ENCODE measurements at regions not wholly inside any gene's neighbourhood (a gene's known extent, or its start where the extent isn't known, plus 50 kb on each side); places are given as distances from the start of the nearest gene placed in this dataset.
"Not testable (repeated sequence)": the region's sequence is repeated elsewhere in the genome, so short reads cannot be mapped to it uniquely, and the experiment has no call there.

DNA sequence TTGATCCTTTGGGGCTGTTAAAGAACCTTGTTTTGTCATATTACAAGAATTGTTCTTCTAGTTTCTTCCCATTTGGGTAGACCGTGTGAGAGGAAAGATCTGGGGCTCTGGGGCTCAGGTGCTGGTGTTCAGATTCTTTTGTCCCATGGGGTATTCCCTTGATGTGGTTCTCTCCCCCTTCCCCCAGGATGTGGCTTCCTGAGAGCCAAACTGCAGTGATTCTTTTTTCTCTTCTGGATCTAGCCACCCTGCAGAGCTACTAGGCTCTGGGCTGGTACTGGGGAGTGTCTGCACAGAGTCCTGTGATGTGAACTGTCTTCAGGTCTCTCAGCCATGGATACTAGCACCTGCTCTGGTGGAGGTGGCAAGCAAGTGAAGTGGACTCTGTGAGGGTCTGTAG is 480.5 kb upstream of the MAN1A1 start:
- no peaks in the 10 kb centered on the region for H3K27me3 Mint-ChIP-seq (ENCODE audit: low read depth)
- H3K4me2 ChIP-seq (ENCODE audit: insufficient read depth, insufficient read length, low read length) = no peak overlapping the region
- WGBS (ENCODE audit: extremely low coverage, insufficient read length, low lambda C conversion rate) = no CpG with 5 or more reads among the region's 1 CpG

DNA sequence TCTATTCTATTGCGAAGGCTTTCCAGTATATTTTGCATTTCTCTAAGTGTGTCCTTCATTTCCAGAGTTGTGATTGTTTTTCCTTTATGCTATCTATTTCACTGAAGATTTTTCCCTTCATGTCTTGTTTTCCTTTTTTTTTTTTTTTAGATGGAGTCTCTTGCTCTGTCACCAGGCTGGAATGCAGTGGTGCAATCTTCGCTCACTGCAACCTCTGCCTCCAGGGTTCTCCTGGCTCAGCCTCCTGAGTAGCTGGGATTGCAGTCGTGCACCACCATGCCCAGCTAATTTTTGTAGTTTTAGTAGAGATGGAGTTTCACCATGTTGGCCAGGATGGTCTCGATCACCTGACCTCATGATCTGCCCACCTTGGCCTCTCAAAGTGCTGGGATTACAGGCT is 479.9 kb upstream of the MAN1A1 start:
- H3K23ac ChIP-seq (ENCODE audit: insufficient read length, low read depth, low read length); H3K4me2 ChIP-seq (ENCODE audit: insufficient read depth, insufficient read length, low read length); H3K18ac ChIP-seq (ENCODE audit: insufficient read length, low read depth, low read length); DNase-seq; H4K8ac ChIP-seq (replicated peaks; ENCODE audit: insufficient read length, low read depth, low read length); H4K5ac ChIP-seq (ENCODE audit: insufficient read length, low read depth, low read length); H3K14ac ChIP-seq (ENCODE audit: insufficient read depth, low read length); H4K20me1 ChIP-seq (ENCODE audit: control insufficient read depth, insufficient read depth, insufficient read length); H3K9me3 Mint-ChIP-seq; H2BK5ac ChIP-seq (ENCODE audit: insufficient read length, low read length); H3K27ac ChIP-seq (ENCODE audit: insufficient read length, low read depth, low read length); H4K91ac ChIP-seq (ENCODE audit: insufficient read length, low read depth, low read length); H3K27me3 Mint-ChIP-seq (ENCODE audit: low read depth); H3T11ph ChIP-seq (ENCODE audit: low read length); H3K56ac ChIP-seq (ENCODE audit: insufficient read length, low read depth, low read length); H2AFZ ChIP-seq (ENCODE audit: low read length); H3K27me3 ChIP-seq (ENCODE audit: insufficient read depth, low read length); H3K36me3 Mint-ChIP-seq (ENCODE audit: insufficient read depth in 1 of 3, low read depth in 3 of 3); H3K4me3 Mint-ChIP-seq; H2BK120ac ChIP-seq (ENCODE audit: low read depth, low read length, poor library complexity, severe bottlenecking); H3K23me2 ChIP-seq (ENCODE audit: insufficient read length, low read depth, low read length, poor library complexity, severe bottlenecking); H3K79me2 ChIP-seq (ENCODE audit: insufficient read depth, low read length); H3K4ac ChIP-seq (ENCODE audit: low read depth, low read length); H3K4me1 ChIP-seq (ENCODE audit: insufficient read depth, low read length); H3K79me1 ChIP-seq (ENCODE audit: insufficient read depth, low read depth, low read length, poor library complexity, severe bottlenecking); H2BK20ac ChIP-seq (ENCODE audit: low read depth, low read length, poor library complexity, severe bottlenecking); H3K27ac Mint-ChIP-seq; H2AK5ac ChIP-seq (ENCODE audit: insufficient read length, low read length); H2BK15ac ChIP-seq (ENCODE audit: low read depth, low read length); H2BK12ac ChIP-seq (ENCODE audit: insufficient read length, low read depth, low read length); H3K9ac ChIP-seq (ENCODE audit: extremely low read depth, insufficient read length, low read length); H3K9me3 ChIP-seq (ENCODE audit: control insufficient read depth, low read depth, low read length): not testable (repeated sequence)
- no CpG with 5 or more reads among the region's 4 CpGs for WGBS (ENCODE audit: extremely low coverage, insufficient read length, low lambda C conversion rate)
- peaks cover 13% of the 10 kb centered on the region in 2 experiments for H3K4me1 Mint-ChIP-seq

More for the DNA sequence above, 480.5 kb upstream of the MAN1A1 start:
- Histone ChIP-seq H3K14ac (ENCODE audit: insufficient read depth, low read length) (no peak overlapping the region), H3K4ac (ENCODE audit: low read depth, low read length) (no peak overlapping the region), H4K20me1 (ENCODE audit: control insufficient read depth, insufficient read depth, insufficient read length) (no peaks in the 10 kb centered on the region), H3K79me1 (ENCODE audit: insufficient read depth, low read depth, low read length, poor library complexity, severe bottlenecking) (no peaks in the 10 kb centered on the region), H3K56ac (ENCODE audit: insufficient read length, low read depth, low read length) (no peak overlapping the region), H3K27me3 (ENCODE audit: insufficient read depth, low read length) (no peaks in the 10 kb centered on the region), H3K18ac (ENCODE audit: insufficient read length, low read depth, low read length) (no peak overlapping the region), H3K27ac (ENCODE audit: insufficient read length, low read depth, low read length) (no peak overlapping the region), H2BK12ac (ENCODE audit: insufficient read length, low read depth, low read length) (no peak overlapping the region), H4K5ac (ENCODE audit: insufficient read length, low read depth, low read length) (no peak overlapping the region), H3K9ac (ENCODE audit: extremely low read depth, insufficient read length, low read length) (no peak overlapping the region), H2AK5ac (ENCODE audit: insufficient read length, low read length) (no peak overlapping the region), H3K9me3 (ENCODE audit: control insufficient read depth, low read depth, low read length) (no peaks in the 10 kb centered on the region), H4K91ac (ENCODE audit: insufficient read length, low read depth, low read length) (no peak overlapping the region), H3K4me1 (ENCODE audit: insufficient read depth, low read length) (no peaks in the 10 kb centered on the region), H2BK5ac (ENCODE audit: insufficient read length, low read length) (no peak overlapping the region), H3T11ph (ENCODE audit: low read length) (no peak overlapping the region), H4K8ac (replicated peaks; ENCODE audit: insufficient read length, low read depth, low read length) (no peak overlapping the region), H2BK20ac (ENCODE audit: low read depth, low read length, poor library complexity, severe bottlenecking) (no peak overlapping the region), H3K23ac (ENCODE audit: insufficient read length, low read depth, low read length) (no peak overlapping the region), H2BK120ac (ENCODE audit: low read depth, low read length, poor library complexity, severe bottlenecking) (no peak overlapping the region), H3K23me2 (ENCODE audit: insufficient read length, low read depth, low read length, poor library complexity, severe bottlenecking) (no peaks in the 10 kb centered on the region), H2BK15ac (ENCODE audit: low read depth, low read length) (no peak overlapping the region), H3K79me2 (ENCODE audit: insufficient read depth, low read length) (no peaks in the 10 kb centered on the region), H2AFZ (ENCODE audit: low read length) (no peak overlapping the region)
- TF ChIP-seq, protein P1, sequence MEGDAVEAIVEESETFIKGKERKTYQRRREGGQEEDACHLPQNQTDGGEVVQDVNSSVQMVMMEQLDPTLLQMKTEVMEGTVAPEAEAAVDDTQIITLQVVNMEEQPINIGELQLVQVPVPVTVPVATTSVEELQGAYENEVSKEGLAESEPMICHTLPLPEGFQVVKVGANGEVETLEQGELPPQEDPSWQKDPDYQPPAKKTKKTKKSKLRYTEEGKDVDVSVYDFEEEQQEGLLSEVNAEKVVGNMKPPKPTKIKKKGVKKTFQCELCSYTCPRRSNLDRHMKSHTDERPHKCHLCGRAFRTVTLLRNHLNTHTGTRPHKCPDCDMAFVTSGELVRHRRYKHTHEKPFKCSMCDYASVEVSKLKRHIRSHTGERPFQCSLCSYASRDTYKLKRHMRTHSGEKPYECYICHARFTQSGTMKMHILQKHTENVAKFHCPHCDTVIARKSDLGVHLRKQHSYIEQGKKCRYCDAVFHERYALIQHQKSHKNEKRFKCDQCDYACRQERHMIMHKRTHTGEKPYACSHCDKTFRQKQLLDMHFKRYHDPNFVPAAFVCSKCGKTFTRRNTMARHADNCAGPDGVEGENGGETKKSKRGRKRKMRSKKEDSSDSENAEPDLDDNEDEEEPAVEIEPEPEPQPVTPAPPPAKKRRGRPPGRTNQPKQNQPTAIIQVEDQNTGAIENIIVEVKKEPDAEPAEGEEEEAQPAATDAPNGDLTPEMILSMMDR (conservative IDR thresholded peaks at IDR 0.05) = no peak
- Mint-ChIP-seq H3K4me1 (peaks cover 13% of the 10 kb centered on the region in 2 experiments), H3K4me3 (no peak overlapping the region), H3K9me3 (no peaks in the 10 kb centered on the region; a peak in 1 of 5 replicates), H3K27ac (peak overlapping the region in 2 of 3 experiments; percentile 1 to 27; a peak in 4 of 7 replicates), H3K36me3 (ENCODE audit: insufficient read depth in 1 of 3, low read depth in 3 of 3) (no peaks in the 10 kb centered on the region)
- no peak for DNase-seq

Data from H9 (cell line).